ENCODE measurements at regions not wholly inside any gene's neighbourhood (a gene's known extent, or its start where the extent isn't known, plus 50 kb on each side); places are given as distances from the start of the nearest gene placed in this dataset.

- no peak for DNase-seq (ENCODE audit: extremely low read depth in 1 of 2, low read depth in 1 of 2)
These were observed 193.2 kb upstream of the RORB start for GRCh38 chr9:74303945-74304344.

DNA sequence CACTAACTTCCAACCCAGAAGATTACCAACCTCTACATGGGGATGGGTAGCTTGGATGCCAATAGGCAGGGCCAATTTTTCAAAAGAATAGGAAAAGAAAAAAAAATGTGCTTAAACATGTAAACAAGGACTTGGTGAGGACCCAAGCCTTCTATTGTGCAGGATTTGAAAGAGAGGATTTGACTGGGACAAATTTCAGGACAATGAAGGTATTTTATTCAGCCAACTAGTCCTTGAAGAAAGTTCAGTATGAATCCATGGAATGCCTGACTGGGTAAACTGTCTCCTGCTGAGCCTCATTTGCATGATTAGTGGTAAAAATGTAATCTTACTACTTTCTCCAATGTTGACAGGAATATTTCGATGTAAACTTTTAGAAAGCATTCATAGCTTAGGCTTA lies 192.5 kb upstream of the RORB start:
- DNase-seq (ENCODE audit: extremely low read depth in 1 of 2, low read depth in 1 of 2): no peak

DNA sequence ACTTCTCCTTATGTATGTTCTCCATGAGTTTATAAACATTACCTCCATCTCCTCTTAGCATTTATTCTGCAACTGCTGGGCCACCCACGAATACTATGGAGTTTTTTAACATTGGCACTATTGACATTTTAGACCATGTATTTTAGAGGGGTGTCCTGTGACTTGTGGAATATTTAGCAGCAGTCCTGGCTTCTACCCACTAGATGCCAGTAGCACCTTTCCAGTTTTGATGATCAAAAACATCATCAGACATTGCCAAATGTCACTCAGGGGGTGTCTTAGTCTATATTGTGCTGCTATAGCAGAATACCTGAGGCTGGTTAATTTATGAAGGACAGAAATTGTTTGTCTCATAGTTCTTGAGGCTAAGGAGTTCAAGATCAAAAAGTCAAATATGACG lies 187.5 kb upstream of the RORB start:
- no peak for DNase-seq (ENCODE audit: extremely low read depth in 1 of 2, low read depth in 1 of 2)

GRCh38 chr9:74317235-74317634 lies 179.9 kb upstream of the RORB start:
- no peak for DNase-seq (ENCODE audit: extremely low read depth in 1 of 2, low read depth in 1 of 2)

DNA sequence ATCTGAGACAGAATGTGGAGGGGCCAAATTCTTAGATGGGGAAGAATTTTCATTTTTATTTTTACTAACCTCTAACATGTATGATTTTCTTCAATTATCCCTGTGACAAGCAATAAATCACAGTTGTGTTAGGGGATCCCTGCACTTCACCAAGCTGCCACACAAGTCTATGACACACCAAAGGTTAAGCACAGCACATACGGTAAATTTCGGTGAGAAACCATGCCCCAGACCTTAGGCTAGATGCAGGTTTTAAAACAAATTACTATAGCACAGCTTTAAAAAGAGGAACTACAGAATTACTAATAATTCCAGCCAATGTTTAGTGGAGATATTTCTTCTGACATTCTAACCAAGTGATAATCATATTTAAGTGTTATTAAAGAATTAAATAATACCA lies 175.7 kb upstream of the RORB start:
- no peak for DNase-seq (ENCODE audit: extremely low read depth in 1 of 2, low read depth in 1 of 2)

DNA sequence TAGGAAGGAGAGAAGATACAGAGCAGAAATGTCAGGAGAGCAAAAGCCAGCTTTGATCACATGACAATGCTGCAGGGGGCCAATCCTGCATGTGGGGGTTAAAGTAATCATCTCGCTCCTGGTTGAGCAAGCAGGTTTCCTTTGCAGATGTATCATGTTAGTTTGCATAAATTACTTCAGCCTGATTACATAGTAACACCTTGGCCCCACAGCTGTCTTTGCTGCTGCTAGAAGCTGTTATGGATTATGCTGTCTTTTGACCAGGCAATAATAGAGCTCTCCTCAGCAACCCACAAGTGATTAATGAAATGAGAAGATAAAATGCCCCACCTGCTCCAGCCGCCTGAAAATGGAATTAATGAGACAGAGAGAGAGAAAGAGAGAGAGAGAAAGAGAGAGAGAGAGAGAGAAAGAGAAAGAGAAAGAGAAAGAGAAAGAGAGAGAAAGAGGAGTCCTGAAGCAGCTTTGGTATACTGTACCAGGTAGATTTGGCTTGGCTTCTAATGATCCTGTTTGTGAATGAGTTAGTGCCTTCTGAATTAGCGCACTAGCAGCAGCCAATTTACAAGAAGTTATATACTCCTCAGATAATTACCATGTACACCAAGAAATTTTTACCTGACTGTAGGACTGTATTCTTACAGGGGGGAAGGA lies 174.3 kb upstream of the RORB start:
- no peak for DNase-seq (ENCODE audit: extremely low read depth in 1 of 2, low read depth in 1 of 2)

DNA sequence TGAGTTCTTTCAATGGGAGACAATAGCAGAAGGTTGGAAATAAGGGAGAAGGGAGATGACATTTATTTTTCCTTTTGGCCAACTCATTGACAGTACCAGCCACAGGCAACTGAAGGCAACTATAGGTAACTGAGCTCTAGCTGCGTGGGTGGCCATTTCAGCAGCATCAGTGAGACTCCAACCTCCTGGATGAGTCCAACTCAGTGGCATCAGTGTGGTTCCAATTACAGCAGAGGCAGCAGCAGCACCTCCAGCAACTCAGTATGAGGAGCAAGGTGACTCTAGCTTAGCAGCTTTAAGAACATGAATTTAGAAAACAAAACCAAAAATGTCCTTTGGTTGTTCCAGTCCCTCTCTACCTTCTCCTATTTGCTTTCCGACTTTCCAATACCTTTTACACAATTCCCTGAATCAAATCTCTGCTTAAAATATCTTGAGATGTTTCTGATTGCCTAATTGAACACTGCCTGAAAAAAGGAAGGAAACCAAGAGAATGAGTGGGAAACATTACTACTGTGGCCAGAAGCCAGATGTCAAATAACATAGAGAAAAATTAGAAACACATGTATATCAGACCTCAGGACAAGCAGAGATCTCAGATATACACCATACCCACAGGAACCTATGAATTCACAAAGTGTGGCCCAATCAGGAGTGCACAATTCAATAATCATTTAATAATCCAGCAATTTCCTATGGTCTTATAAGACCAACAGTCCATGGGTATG lies 166.5 kb upstream of the RORB start:
- no peak for DNase-seq (ENCODE audit: extremely low read depth in 1 of 2, low read depth in 1 of 2)

- no peak for DNase-seq (ENCODE audit: extremely low read depth in 1 of 2, low read depth in 1 of 2)
These were observed 165.5 kb upstream of the RORB start for GRCh38 chr9:74331607-74332006.

GRCh38 chr9:74333384-74334032 lies 163.6 kb upstream of the RORB start:
- DNase-seq (ENCODE audit: extremely low read depth in 1 of 2, low read depth in 1 of 2): no peak

- DNase-seq (ENCODE audit: extremely low read depth in 1 of 2, low read depth in 1 of 2): no peak
These were observed 162.9 kb upstream of the RORB start for GRCh38 chr9:74334271-74334670.

- no peak for DNase-seq (ENCODE audit: extremely low read depth in 1 of 2, low read depth in 1 of 2)
These were observed 161.0 kb upstream of the RORB start for GRCh38 chr9:74336161-74336560.

DNA sequence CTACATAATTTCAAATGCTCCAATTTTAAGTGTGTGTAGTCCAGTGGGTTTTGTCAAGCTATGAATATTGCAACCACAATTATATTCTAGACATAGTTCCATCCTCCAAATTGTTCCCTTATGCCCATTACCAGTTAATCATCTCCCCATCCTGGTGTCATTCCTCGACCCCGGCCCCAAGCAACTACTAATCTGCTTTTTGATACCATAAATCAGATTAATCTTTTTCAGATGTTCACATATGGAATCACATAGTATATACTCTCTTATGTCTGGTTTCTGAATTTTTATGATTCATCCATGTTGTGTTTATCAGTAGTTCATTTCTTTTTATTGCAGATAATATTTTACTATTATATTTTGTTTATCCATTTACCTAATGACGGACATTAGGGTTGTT lies 148.4 kb upstream of the RORB start:
- DNase-seq (ENCODE audit: extremely low read depth in 1 of 2, low read depth in 1 of 2): no peak

DNA sequence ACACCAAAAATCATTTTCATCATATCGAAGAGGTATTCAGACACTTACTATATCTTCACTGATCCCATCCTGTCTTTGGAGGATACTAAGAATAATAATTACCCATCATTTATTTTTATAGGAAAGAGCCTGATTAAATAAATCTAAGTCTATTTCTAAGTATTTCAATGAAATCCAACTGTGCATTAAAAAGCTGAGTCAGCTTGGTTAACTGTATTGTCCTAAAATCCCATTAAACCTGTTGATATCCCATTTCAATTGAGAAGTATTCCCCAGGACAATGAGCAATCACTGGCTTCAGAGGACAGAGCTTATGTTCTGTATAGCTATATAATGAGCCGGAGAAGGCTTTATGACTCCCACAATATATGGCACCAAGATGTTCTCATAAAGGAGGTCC lies 142.0 kb upstream of the RORB start:
- DNase-seq (ENCODE audit: extremely low read depth in 1 of 2, low read depth in 1 of 2): no peak

DNA sequence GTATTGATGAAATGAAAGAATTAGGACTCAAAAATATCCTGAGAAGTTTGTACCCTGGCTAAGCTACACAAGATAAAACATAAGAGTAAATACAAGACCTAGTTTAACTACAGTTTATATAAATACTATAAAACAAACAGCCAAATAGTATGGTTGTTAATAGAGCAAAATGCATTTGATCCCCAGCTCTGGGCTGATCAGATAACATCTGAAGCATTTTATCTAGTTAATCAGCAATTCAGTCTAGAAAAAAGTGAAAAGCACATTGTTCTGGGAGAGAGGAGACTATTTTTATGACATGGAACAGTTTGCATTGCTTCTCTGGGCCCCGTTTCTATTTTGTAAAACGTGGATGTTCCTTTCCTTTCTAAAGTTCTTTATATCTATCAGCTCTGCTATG lies 139.6 kb upstream of the RORB start:
- no peak for DNase-seq (ENCODE audit: extremely low read depth in 1 of 2, low read depth in 1 of 2)

DNA sequence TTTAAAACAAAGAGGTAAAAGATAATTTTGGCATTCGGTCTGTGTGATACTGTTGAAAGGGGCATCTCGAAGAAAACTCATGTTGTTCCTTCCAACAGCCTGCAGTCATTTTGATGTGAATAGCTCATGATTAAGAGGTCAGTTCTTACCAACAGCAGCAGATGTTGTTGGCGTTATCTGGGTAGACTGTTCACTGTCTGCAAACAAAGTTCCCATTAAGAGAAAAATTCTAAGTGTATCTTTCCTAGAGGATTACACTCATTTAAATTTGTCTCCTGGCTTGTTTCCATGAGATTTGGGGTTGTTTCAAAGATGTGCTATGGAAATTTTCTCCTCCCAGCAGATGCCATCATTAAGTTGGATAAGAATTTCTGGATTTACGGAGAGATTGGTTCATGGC lies 138.2 kb upstream of the RORB start:
- no peak for DNase-seq (ENCODE audit: extremely low read depth in 1 of 2, low read depth in 1 of 2)

- no peak for DNase-seq (ENCODE audit: extremely low read depth in 1 of 2, low read depth in 1 of 2)
These were observed 135.6 kb upstream of the RORB start for GRCh38 chr9:74361508-74361907.

- no peak for DNase-seq (ENCODE audit: extremely low read depth in 1 of 2, low read depth in 1 of 2)
These were observed 134.7 kb upstream of the RORB start for GRCh38 chr9:74362423-74362822.

- no peak for DNase-seq (ENCODE audit: extremely low read depth in 1 of 2, low read depth in 1 of 2)
These were observed 131.0 kb upstream of the RORB start for GRCh38 chr9:74366111-74366510.

GRCh38 chr9:74369844-74370243 lies 127.3 kb upstream of the RORB start:
- DNase-seq (ENCODE audit: extremely low read depth in 1 of 2, low read depth in 1 of 2): no peak

DNA sequence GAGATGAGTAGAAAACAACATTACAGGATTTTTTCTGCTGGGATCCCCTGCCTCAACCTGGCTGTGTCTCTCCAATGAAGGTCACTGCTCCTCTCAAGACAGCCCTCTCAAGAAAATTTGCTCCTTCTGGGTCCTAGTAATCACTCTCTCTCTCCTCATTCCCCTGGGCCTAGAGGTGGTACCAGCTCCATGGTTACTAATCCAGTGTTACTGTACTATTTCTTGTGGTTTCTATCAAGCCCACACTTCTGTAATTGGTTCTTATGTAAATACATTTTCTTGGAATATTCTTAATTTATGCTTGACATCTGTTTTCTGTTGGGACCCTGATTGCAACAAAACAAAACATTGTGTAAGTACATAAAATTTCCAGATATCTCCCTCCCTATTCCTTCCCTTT lies 123.8 kb upstream of the RORB start:
- DNase-seq (ENCODE audit: extremely low read depth in 1 of 2, low read depth in 1 of 2): no peak

GRCh38 chr9:74379718-74380117 lies 117.4 kb upstream of the RORB start:
- no peak for DNase-seq (ENCODE audit: extremely low read depth in 1 of 2, low read depth in 1 of 2)

DNA sequence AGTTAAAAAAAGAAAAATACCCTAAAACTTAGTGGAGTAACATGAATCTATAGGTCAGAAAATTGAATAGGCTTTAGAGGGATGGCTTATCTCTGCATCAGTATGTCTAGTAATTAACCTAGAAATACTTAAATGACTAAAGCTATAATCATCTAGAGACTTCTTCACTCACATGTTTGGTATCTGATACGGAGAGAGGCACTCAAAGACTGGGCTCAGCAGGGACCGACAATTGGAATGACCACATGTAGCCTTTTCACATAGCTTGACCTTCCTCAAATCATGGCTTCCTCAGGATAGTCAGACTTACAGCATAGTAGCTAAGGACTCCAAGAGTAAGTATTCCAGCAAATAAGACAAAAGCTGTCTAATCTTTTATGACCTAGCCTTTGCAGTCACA lies 105.3 kb upstream of the RORB start:
- no peak for DNase-seq (ENCODE audit: extremely low read depth in 1 of 2, low read depth in 1 of 2)
